GM19452 (cell line): ENCODE measurements at regions not wholly inside any gene's neighbourhood (a gene's known extent, or its start where the extent isn't known, plus 50 kb on each side); places are given as distances from the start of the nearest gene placed in this dataset.

ENCODE experiments used
- ATAC-seq: cut with Tn5 transposase; IDR thresholded peaks from one replicate; pipeline ENCODE4 v1.9.1; 2021; ENCODE audit not compliant: unreplicated experiment

GRCh38 chr1:209504571-209504970 is 78.9 kb upstream of the CAMK1G start:
- ATAC-seq: no peak

- no peak for ATAC-seq
Observed at GRCh38 chr1:209505044-209505443, 78.5 kb upstream of the CAMK1G start.

- ATAC-seq: no peak
Observed at GRCh38 chr1:209506101-209506500, 77.4 kb upstream of the CAMK1G start.

GRCh38 chr1:209509039-209509438 is 74.5 kb upstream of the CAMK1G start:
- ATAC-seq: no peak

- no peak for ATAC-seq
Observed at GRCh38 chr1:209510063-209510462, 73.5 kb upstream of the CAMK1G start.

GRCh38 chr1:209511169-209511568 is 72.3 kb upstream of the CAMK1G start:
- no peak for ATAC-seq

GRCh38 chr1:209512821-209513220 is 70.7 kb upstream of the CAMK1G start:
- no peak for ATAC-seq

- ATAC-seq: peak; percentile 68
Observed at GRCh38 chr1:209513226-209513625, 70.3 kb upstream of the CAMK1G start.

- ATAC-seq: no peak
Observed at GRCh38 chr1:209516771-209517680, 66.5 kb upstream of the CAMK1G start.

GRCh38 chr1:209517681-209518050 is 65.8 kb upstream of the CAMK1G start:
- no peak for ATAC-seq

- no peak for ATAC-seq
Observed at GRCh38 chr1:209519786-209520185, 63.7 kb upstream of the CAMK1G start.

GRCh38 chr1:209522826-209523225 is 60.7 kb upstream of the CAMK1G start:
- no peak for ATAC-seq

GRCh38 chr1:209526137-209526536 is 57.4 kb upstream of the CAMK1G start:
- no peak for ATAC-seq

GRCh38 chr1:209527372-209527771 is 56.1 kb upstream of the CAMK1G start:
- ATAC-seq: no peak

GRCh38 chr1:209527993-209528717 is 55.4 kb upstream of the CAMK1G start:
- ATAC-seq: no peak

- ATAC-seq: no peak
Observed at GRCh38 chr1:209529233-209529632, 54.3 kb upstream of the CAMK1G start.

- no peak for ATAC-seq
Observed at GRCh38 chr1:209531006-209531405, 52.5 kb upstream of the CAMK1G start.

- no peak for ATAC-seq
Observed at GRCh38 chr1:209531549-209531948, 52.0 kb upstream of the CAMK1G start.
